Mesenchymal stem cell (in vitro differentiated cells and primary cell): ENCODE measurements at regions not wholly inside any gene's neighbourhood (a gene's known extent, or its start where the extent isn't known, plus 50 kb on each side); places are given as distances from the start of the nearest gene placed in this dataset.

ENCODE experiments used
- DNase-seq: peaks from one replicate; pipeline ENCODE4 v3.0.0-alpha.2; 2013
- H2AFZ ChIP-seq: one replicate; pipeline ENCODE4 v1.6.1; 2013; ENCODE audit warnings: low read depth, mild to moderate bottlenecking, control low read depth, inconsistent platforms, low read length, moderate library complexity
- H2AK5ac ChIP-seq: 2 replicates; pipeline ENCODE4 v1.6.1; 2013; ENCODE audit warnings: low read length, moderate library complexity, mild to moderate bottlenecking, inconsistent platforms; ENCODE audit not compliant: severe bottlenecking
- H2BK120ac ChIP-seq: one replicate; pipeline ENCODE4 v1.6.1; 2013; ENCODE audit warnings: low read depth, mild to moderate bottlenecking, inconsistent platforms, low read length, moderate library complexity
- H2BK12ac ChIP-seq, 2 experiments: one replicate each; pipeline ENCODE4 v1.6.1; 2013; ENCODE audit warnings: inconsistent platforms in 2 of 2, low read length in 2 of 2, mild to moderate bottlenecking in 2 of 2, moderate library complexity in 2 of 2, control low read depth in 1 of 2
- H2BK15ac ChIP-seq: one replicate; pipeline ENCODE4 v1.6.1; 2013; ENCODE audit warnings: mild to moderate bottlenecking, low read depth, inconsistent platforms; ENCODE audit not compliant: poor library complexity, severe bottlenecking
- H2BK5ac ChIP-seq: 2 replicates; pipeline ENCODE4 v1.6.1; 2013; ENCODE audit warnings: low read depth, mild to moderate bottlenecking, low read length, control low read depth, inconsistent platforms; ENCODE audit not compliant: poor library complexity, severe bottlenecking
- H3K14ac ChIP-seq, 2 experiments: one replicate each; pipeline ENCODE4 v1.6.1; 2013; ENCODE audit warnings: inconsistent platforms in 2 of 2, low read length in 2 of 2, control low read depth in 1 of 2, mild to moderate bottlenecking in 1 of 2, moderate library complexity in 1 of 2
- H3K18ac ChIP-seq, 2 experiments: one replicate each; pipeline ENCODE4 v1.6.1; 2013; ENCODE audit warnings: inconsistent platforms in 2 of 2, low read length in 2 of 2, control low read depth in 1 of 2, low read depth in 1 of 2, mild to moderate bottlenecking in 1 of 2
- H3K23ac ChIP-seq, 2 experiments: one replicate each; pipeline ENCODE4 v1.6.1; 2013; ENCODE audit warnings: inconsistent platforms in 2 of 2, low read length in 2 of 2, mild to moderate bottlenecking in 2 of 2, moderate library complexity in 2 of 2, control low read depth in 1 of 2
- H3K27ac ChIP-seq: 2 replicates; pipeline ENCODE4 v1.5.1; 2013; ENCODE audit warnings: mild to moderate bottlenecking, moderate library complexity, low read length, control low read depth, inconsistent platforms; ENCODE audit not compliant: poor library complexity, severe bottlenecking
- H3K27me3 ChIP-seq, 2 experiments: 2 replicates each; pipeline versions ENCODE4 v1.6.1 to v1.7.0; 2013; ENCODE audit warnings: low read length in 2 of 2, mild to moderate bottlenecking in 2 of 2, moderate library complexity in 2 of 2, control low read depth in 1 of 2, inconsistent platforms in 1 of 2; ENCODE audit not compliant: control insufficient read depth in 1 of 2, insufficient read depth in 1 of 2
- H3K36me3 ChIP-seq, 2 experiments: 2 replicates each; pipeline versions ENCODE4 v1.6.1 to v1.7.0; 2013; ENCODE audit warnings: low read length in 2 of 2, control low read depth in 1 of 2, inconsistent platforms in 1 of 2, low read depth in 1 of 2, mild to moderate bottlenecking in 1 of 2; ENCODE audit not compliant: insufficient read depth in 2 of 2, control insufficient read depth in 1 of 2
- H3K4ac ChIP-seq, 2 experiments: one replicate each; pipeline ENCODE4 v1.6.1; 2013; ENCODE audit warnings: inconsistent platforms in 2 of 2, low read length in 2 of 2, mild to moderate bottlenecking in 2 of 2, moderate library complexity in 2 of 2, control low read depth in 1 of 2, low read depth in 1 of 2
- H3K4me1 ChIP-seq: 2 replicates; pipeline ENCODE4 v1.6.1; 2013; ENCODE audit warnings: low read depth, low read length, control low read depth; ENCODE audit not compliant: control insufficient read depth, insufficient read depth
- H3K4me2 ChIP-seq: 2 replicates; pipeline ENCODE4 v1.6.1; 2013; ENCODE audit warnings: low read length, mild to moderate bottlenecking, inconsistent platforms; ENCODE audit not compliant: poor library complexity, severe bottlenecking
- H3K4me3 ChIP-seq, 2 experiments: 2 replicates each; pipeline versions ENCODE4 v1.5.1 to v1.7.0; 2013; ENCODE audit warnings: low read length in 2 of 2, mild to moderate bottlenecking in 2 of 2, control low read depth in 1 of 2, low read depth in 1 of 2; ENCODE audit not compliant: insufficient read depth in 1 of 2
- H3K79me1 ChIP-seq: replicated peaks from 2 replicates; pipeline ENCODE4 v1.6.1; 2013; ENCODE audit warnings: mild to moderate bottlenecking, control low read depth, low read length, inconsistent platforms; ENCODE audit not compliant: poor library complexity, severe bottlenecking
- H3K9ac ChIP-seq: 2 replicates; pipeline ENCODE4 v1.7.0; 2013; ENCODE audit warnings: mild to moderate bottlenecking, low read length, moderate library complexity
- H3K9me3 ChIP-seq: 2 replicates; pipeline ENCODE4 v1.7.0; 2013; ENCODE audit warnings: mild to moderate bottlenecking, low read length; ENCODE audit not compliant: control insufficient read depth
- H4K8ac ChIP-seq: one replicate; pipeline ENCODE4 v1.6.1; 2013; ENCODE audit warnings: inconsistent platforms, mild to moderate bottlenecking, low read length, moderate library complexity
- H4K91ac ChIP-seq: one replicate; pipeline ENCODE4 v1.6.1; 2013; ENCODE audit warnings: mild to moderate bottlenecking, low read length, inconsistent platforms
- WGBS: methylation state at CpG from one replicate; pipeline ENCODE4 v1.1.7; 2013; ENCODE audit warnings: mixed read lengths; 5-methylcytosine and 5-hydroxymethylcytosine counted together

GRCh38 chr3:63067999-63068645 is 192.9 kb upstream of the CADPS start:
- no peak overlapping the region for H2BK5ac ChIP-seq
- H3K14ac ChIP-seq: no peak overlapping the region
- no peak overlapping the region for H3K18ac ChIP-seq
- H3K79me1 ChIP-seq: no peaks in the 10 kb centered on the region
- no peaks in the 10 kb centered on the region for H3K9me3 ChIP-seq
- H2AK5ac ChIP-seq: no peak overlapping the region
- H3K36me3 ChIP-seq: no peaks in the 10 kb centered on the region
- no peak overlapping the region for H2AFZ ChIP-seq
- no peaks in the 10 kb centered on the region for H3K4me1 ChIP-seq
- no peak overlapping the region for H2BK15ac ChIP-seq
- H3K23ac ChIP-seq: no peak overlapping the region
- no peak overlapping the region for H4K91ac ChIP-seq
- no peak overlapping the region for H3K27ac ChIP-seq
- no peak overlapping the region for H2BK12ac ChIP-seq
- H4K8ac ChIP-seq: no peak overlapping the region
- no CpG with 5 or more reads among the region's 3 CpGs for WGBS
- H3K4ac ChIP-seq: no peak overlapping the region
- no peak overlapping the region for H3K4me2 ChIP-seq
- H2BK120ac ChIP-seq: no peak overlapping the region
- H3K4me3 ChIP-seq: no peak overlapping the region
- peak; percentile 21 for DNase-seq
- no peaks in the 10 kb centered on the region for H3K27me3 ChIP-seq
- no peak overlapping the region for H3K9ac ChIP-seq

- no peak overlapping the region for H2BK15ac ChIP-seq
- H3K27me3 ChIP-seq: no peaks in the 10 kb centered on the region
- no peaks in the 10 kb centered on the region for H3K4me1 ChIP-seq
- no peak overlapping the region for H2AK5ac ChIP-seq
- H2BK12ac ChIP-seq: no peak overlapping the region
- no peaks in the 10 kb centered on the region for H3K36me3 ChIP-seq
- no peak overlapping the region for H2BK120ac ChIP-seq
- no peak for DNase-seq
- H3K14ac ChIP-seq: no peak overlapping the region
- no peak overlapping the region for H3K18ac ChIP-seq
- H3K4me3 ChIP-seq: no peak overlapping the region
- no peaks in the 10 kb centered on the region for H3K9me3 ChIP-seq
- H2AFZ ChIP-seq: no peak overlapping the region
- no peak overlapping the region for H3K4ac ChIP-seq
- H3K4me2 ChIP-seq: no peak overlapping the region
- H3K79me1 ChIP-seq: no peaks in the 10 kb centered on the region
- H3K23ac ChIP-seq: no peak overlapping the region
- H3K27ac ChIP-seq: no peak overlapping the region
- H2BK5ac ChIP-seq: no peak overlapping the region
- no peak overlapping the region for H3K9ac ChIP-seq
- WGBS: 38% methylated on average over 2 of the region's 3 CpGs
- H4K8ac ChIP-seq: no peak overlapping the region
- no peak overlapping the region for H4K91ac ChIP-seq
Measured at GRCh38 chr3:63069806-63070475, 194.7 kb upstream of the CADPS start.

GRCh38 chr3:63070476-63070810 is 195.2 kb upstream of the CADPS start:
- Histone ChIP-seq H2BK5ac (no peak overlapping the region), H3K36me3 (no peaks in the 10 kb centered on the region), H3K4me2 (no peak overlapping the region), H3K18ac (no peak overlapping the region), H2BK12ac (no peak overlapping the region), H2BK120ac (no peak overlapping the region), H2AFZ (no peak overlapping the region), H3K9me3 (no peaks in the 10 kb centered on the region), H4K8ac (no peak overlapping the region), H2AK5ac (no peak overlapping the region), H3K9ac (no peak overlapping the region), H3K79me1 (no peaks in the 10 kb centered on the region), H4K91ac (no peak overlapping the region), H3K23ac (no peak overlapping the region), H3K27me3 (no peaks in the 10 kb centered on the region), H2BK15ac (no peak overlapping the region), H3K27ac (no peak overlapping the region), H3K4ac (no peak overlapping the region), H3K14ac (no peak overlapping the region), H3K4me3 (no peak overlapping the region), H3K4me1 (no peaks in the 10 kb centered on the region)
- no peak for DNase-seq
- no CpG with 5 or more reads among the region's 1 CpG for WGBS

DNA sequence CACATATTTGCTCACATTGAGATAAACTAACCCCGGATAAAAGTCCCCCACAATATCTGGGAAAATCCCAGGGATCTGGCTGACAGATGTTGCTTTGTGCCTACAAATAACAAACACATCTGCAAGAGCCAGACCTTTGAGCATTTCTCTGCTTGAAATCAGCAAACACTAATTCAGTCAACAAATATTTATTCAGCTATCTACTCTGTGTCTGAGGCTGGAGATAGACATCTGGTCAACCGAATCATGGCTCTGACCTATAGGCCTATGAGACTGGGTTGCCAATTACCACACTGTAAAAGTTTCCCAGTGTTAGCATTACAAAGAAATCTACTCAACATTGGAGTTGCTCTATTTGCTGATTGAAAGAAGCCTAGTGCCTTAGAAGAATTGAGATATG is 201.1 kb upstream of the CADPS start:
- H3K4me3 ChIP-seq: no peak overlapping the region
- no peak overlapping the region for H3K23ac ChIP-seq
- H4K8ac ChIP-seq: no peak overlapping the region
- H2BK12ac ChIP-seq: no peak overlapping the region
- no peak overlapping the region for H4K91ac ChIP-seq
- no peaks in the 10 kb centered on the region for H3K79me1 ChIP-seq
- no peak overlapping the region for H2BK120ac ChIP-seq
- no peak overlapping the region for H2AFZ ChIP-seq
- H3K4ac ChIP-seq: no peak overlapping the region
- no peak overlapping the region for H3K27ac ChIP-seq
- H3K9ac ChIP-seq: no peak overlapping the region
- H3K4me1 ChIP-seq: no peaks in the 10 kb centered on the region
- H3K14ac ChIP-seq: no peak overlapping the region
- H3K27me3 ChIP-seq: no peaks in the 10 kb centered on the region
- DNase-seq: no peak
- H3K9me3 ChIP-seq: no peaks in the 10 kb centered on the region
- H2AK5ac ChIP-seq: no peak overlapping the region
- H2BK15ac ChIP-seq: no peak overlapping the region
- H3K18ac ChIP-seq: no peak overlapping the region
- no peak overlapping the region for H2BK5ac ChIP-seq
- H3K4me2 ChIP-seq: no peak overlapping the region
- WGBS: 76% methylated on average over 2 of the region's 2 CpGs
- no peaks in the 10 kb centered on the region for H3K36me3 ChIP-seq
